ENCODE measurements at regions not wholly inside any gene's neighbourhood (a gene's known extent, or its start where the extent isn't known, plus 50 kb on each side); places are given as distances from the start of the nearest gene placed in this dataset.
"Not testable (repeated sequence)": the region's sequence is repeated elsewhere in the genome, so short reads cannot be mapped to it uniquely, and the experiment has no call there.

GRCh38 chr12:42862055-42862454, 272.5 kb upstream of the PRICKLE1 start:
- DNase-seq (ENCODE audit: low read depth) = no peak
- no peak for TF ChIP-seq CTCF (IDR thresholded peaks at IDR 0.05; ENCODE audit: insufficient read depth, low read depth, low read length)
- no peak overlapping the region for H3K4me3 ChIP-seq (ENCODE audit: low read depth, low read length)

DNA sequence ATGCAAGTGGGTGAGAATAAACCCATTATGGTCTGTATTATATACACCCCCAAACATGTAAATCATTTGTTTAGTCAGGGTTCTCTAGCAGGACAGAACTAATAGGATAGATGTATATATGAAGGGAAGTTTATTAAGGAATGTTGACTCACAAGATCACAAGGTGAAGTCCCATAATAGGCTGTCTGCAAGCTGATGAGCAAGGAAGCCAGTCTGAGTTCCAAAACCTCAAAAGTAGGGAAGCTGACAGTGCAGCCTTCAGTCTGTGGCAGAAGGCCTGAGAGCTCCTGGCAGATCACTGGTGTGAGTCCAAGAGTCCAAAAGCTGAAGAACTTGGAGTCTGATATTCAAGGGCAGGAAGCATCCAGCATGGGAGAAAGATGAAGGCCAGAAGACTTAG, 270.8 kb upstream of the PRICKLE1 start:
- H3K4me3 ChIP-seq (ENCODE audit: low read depth, low read length); DNase-seq (ENCODE audit: low read depth): not testable (repeated sequence)

- DNase-seq (ENCODE audit: low read depth) = no peak
- TF ChIP-seq CTCF (IDR thresholded peaks at IDR 0.05; ENCODE audit: insufficient read depth, low read depth, low read length) = no peak
- no peak overlapping the region for H3K4me3 ChIP-seq (ENCODE audit: low read depth, low read length)
Observed at GRCh38 chr12:42859612-42860011, 270.1 kb upstream of the PRICKLE1 start.

- TF ChIP-seq CTCF (IDR thresholded peaks at IDR 0.05; ENCODE audit: insufficient read depth, low read depth, low read length) = no peak
- no peak overlapping the region for H3K4me3 ChIP-seq (ENCODE audit: low read depth, low read length)
- DNase-seq (ENCODE audit: low read depth) = no peak
Observed at GRCh38 chr12:42857106-42857505, 267.6 kb upstream of the PRICKLE1 start.

GRCh38 chr12:42855362-42855950, 265.9 kb upstream of the PRICKLE1 start:
- DNase-seq (ENCODE audit: low read depth) = no peak
- TF ChIP-seq CTCF (IDR thresholded peaks at IDR 0.05; ENCODE audit: insufficient read depth, low read depth, low read length) = no peak
- H3K4me3 ChIP-seq (ENCODE audit: low read depth, low read length) = no peak overlapping the region

- DNase-seq (ENCODE audit: low read depth) = no peak
- no peak for TF ChIP-seq CTCF (IDR thresholded peaks at IDR 0.05; ENCODE audit: insufficient read depth, low read depth, low read length)
- H3K4me3 ChIP-seq (ENCODE audit: low read depth, low read length) = no peak overlapping the region
Observed at GRCh38 chr12:42854826-42855225, 265.3 kb upstream of the PRICKLE1 start.

DNA sequence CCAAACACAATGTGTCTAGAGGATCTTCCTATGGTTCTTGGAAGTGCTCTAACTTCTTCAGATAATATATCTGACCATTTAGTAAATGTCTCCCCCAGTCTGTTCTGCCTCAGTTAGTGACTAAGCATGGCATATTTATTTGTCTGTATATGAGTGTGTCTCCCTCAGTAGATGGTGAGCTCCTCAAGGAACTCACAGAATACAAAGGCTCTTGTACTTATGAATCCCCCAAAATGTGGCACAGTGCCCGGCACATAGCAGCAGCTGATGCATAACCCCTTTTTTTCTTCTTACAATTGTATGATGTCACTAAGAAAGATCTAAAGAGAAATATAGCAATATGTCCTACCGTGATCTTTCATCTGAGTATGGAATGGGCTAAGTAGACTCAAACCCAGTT, 264.7 kb upstream of the PRICKLE1 start:
- TF ChIP-seq CTCF (IDR thresholded peaks at IDR 0.05; ENCODE audit: insufficient read depth, low read depth, low read length) = no peak
- DNase-seq (ENCODE audit: low read depth) = no peak
- H3K4me3 ChIP-seq (ENCODE audit: low read depth, low read length) = no peak overlapping the region

Measured in fibroblast of villous mesenchyme (primary cell).